Activated gamma-delta T cell treated with Interleukin-2 at 50 U/mL for 16 hours (primary cell): ENCODE measurements at regions not wholly inside any gene's neighbourhood (a gene's known extent, or its start where the extent isn't known, plus 50 kb on each side); places are given as distances from the start of the nearest gene placed in this dataset.
"Not testable (repeated sequence)": the region's sequence is repeated elsewhere in the genome, so short reads cannot be mapped to it uniquely, and the experiment has no call there.

Experiments
- DNase-seq: peaks from one replicate; pipeline ENCODE4 v3.0.0-alpha.2; 2020

GRCh38 chr17:45650561-45650960 lies 133.6 kb upstream of the CRHR1 start:
- DNase-seq, result no peak

GRCh38 chr17:45651145-45651709 lies 132.9 kb upstream of the CRHR1 start:
- no peak for DNase-seq

- DNase-seq, result no peak
Measured at GRCh38 chr17:45653616-45654015, 130.5 kb upstream of the CRHR1 start.

- no peak for DNase-seq
Measured at GRCh38 chr17:45656527-45657181, 127.5 kb upstream of the CRHR1 start.

- DNase-seq, result no peak
Measured at GRCh38 chr17:45660474-45660873, 123.6 kb upstream of the CRHR1 start.

- no peak for DNase-seq
Measured at GRCh38 chr17:45662432-45662831, 121.7 kb upstream of the CRHR1 start.

- no peak for DNase-seq
Measured at GRCh38 chr17:45663772-45664171, 120.3 kb upstream of the CRHR1 start.

- DNase-seq, result no peak
Measured at GRCh38 chr17:45664921-45665320, 119.2 kb upstream of the CRHR1 start.

- DNase-seq, result no peak
Measured at GRCh38 chr17:45666046-45666600, 118.0 kb upstream of the CRHR1 start.

- no peak for DNase-seq
Measured at GRCh38 chr17:45666641-45667040, 117.5 kb upstream of the CRHR1 start.

- no peak for DNase-seq
Measured at GRCh38 chr17:45667591-45668171, 116.4 kb upstream of the CRHR1 start.

- no peak for DNase-seq
Measured at GRCh38 chr17:45668316-45668715, 115.8 kb upstream of the CRHR1 start.

- no peak for DNase-seq
Measured at GRCh38 chr17:45672301-45672700, 111.8 kb upstream of the CRHR1 start.

- DNase-seq, result no peak
Measured at GRCh38 chr17:45672792-45673191, 111.3 kb upstream of the CRHR1 start.

- not testable (repeated sequence) for DNase-seq
Measured at GRCh38 chr17:45673759-45674158, 110.4 kb upstream of the CRHR1 start.

- no peak for DNase-seq
Measured at GRCh38 chr17:45675012-45675411, 109.1 kb upstream of the CRHR1 start.

GRCh38 chr17:45675892-45676291 lies 108.2 kb upstream of the CRHR1 start:
- DNase-seq, result no peak

- no peak for DNase-seq
Measured at GRCh38 chr17:45676695-45677094, 107.4 kb upstream of the CRHR1 start.

- DNase-seq, result no peak
Measured at GRCh38 chr17:45677770-45678169, 106.3 kb upstream of the CRHR1 start.

- no peak for DNase-seq
Measured at GRCh38 chr17:45679426-45679825, 104.7 kb upstream of the CRHR1 start.

- DNase-seq, result no peak
Measured at GRCh38 chr17:45680360-45680759, 103.8 kb upstream of the CRHR1 start.

- no peak for DNase-seq
Measured at GRCh38 chr17:45681706-45682105, 102.4 kb upstream of the CRHR1 start.

- no peak for DNase-seq
Measured at GRCh38 chr17:45686250-45686649, 97.9 kb upstream of the CRHR1 start.

- DNase-seq, result no peak
Measured at GRCh38 chr17:45687594-45687993, 96.5 kb upstream of the CRHR1 start.
